ENCODE measurements at regions not wholly inside any gene's neighbourhood (a gene's known extent, or its start where the extent isn't known, plus 50 kb on each side); places are given as distances from the start of the nearest gene placed in this dataset.
A peak's percentile ranks its signal among the peaks of the same experiment; 100 is the strongest.
"Not testable (repeated sequence)": the region's sequence is repeated elsewhere in the genome, so short reads cannot be mapped to it uniquely, and the experiment has no call there.

DNA sequence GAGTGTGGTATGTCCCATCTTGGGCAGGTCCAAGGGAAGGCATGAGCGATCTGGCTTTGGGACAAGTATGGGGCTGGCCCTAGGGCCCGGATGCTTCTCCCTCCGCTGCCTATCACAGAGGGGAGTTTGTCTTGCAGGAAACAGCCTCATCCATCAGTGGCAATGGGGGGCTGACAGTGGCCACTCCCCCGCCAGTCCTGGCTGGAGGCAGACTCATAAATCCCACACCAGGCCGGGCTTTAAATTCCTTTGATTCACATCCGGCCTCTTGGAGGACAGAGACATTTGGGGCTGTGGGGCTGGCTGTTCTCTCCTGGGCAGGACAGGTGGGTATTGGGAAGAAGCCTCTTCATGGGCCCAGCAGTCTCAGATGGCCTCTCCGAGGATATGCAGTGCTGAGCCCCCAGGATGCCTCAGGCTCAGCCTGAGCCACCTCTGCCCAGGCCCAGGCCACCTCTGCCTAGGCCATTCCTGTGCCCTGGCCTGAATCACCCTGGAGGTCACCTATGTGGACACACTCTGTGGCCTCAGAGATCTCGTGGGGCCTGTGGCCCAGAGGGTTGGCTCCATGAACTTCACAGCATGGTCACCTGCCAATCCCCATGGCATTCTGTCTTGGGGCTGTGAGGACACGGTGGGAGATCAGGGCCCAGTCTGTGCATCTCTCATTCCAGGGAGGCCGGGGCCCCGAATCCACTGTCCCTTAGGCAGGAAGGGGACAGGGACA lies 84.2 kb upstream of the GOLGA6L4 start:
- DNase-seq (ENCODE audit: low read depth in 4 of 4, low spot score in 3 of 4) = peak in 2 of 4 donors; percentile 42 to 61

DNA sequence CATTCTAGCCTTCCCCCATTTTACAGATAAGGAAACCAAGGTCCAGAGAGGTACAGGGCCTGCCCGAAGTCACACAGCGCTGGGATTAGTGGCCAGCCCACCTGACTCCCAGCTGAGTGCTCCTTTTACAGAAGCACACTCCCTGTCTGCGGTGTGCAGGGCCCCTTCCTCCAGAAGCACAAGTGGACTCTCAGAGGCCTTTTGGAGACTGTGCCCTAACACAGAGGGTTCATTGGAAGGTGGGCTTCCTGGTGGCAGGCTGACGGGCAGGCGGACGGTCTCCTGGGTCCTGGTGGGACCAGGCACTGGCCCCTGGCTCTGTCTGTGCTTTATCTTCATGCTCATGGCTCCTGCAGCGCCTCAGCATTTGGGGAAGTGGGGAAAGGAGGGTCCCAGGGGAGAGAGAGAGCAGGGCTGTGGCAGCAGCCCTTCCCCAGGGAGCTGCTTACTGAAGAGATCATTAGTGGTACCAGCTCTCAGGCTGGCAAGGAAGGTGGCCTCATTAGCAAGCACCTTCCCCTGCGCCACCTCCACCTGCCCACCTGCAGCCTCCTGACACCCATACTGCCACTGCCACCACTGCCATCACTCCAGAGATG lies 83.1 kb upstream of the GOLGA6L4 start:
- not testable (repeated sequence) for DNase-seq (ENCODE audit: low read depth in 4 of 4, low spot score in 3 of 4)

DNA sequence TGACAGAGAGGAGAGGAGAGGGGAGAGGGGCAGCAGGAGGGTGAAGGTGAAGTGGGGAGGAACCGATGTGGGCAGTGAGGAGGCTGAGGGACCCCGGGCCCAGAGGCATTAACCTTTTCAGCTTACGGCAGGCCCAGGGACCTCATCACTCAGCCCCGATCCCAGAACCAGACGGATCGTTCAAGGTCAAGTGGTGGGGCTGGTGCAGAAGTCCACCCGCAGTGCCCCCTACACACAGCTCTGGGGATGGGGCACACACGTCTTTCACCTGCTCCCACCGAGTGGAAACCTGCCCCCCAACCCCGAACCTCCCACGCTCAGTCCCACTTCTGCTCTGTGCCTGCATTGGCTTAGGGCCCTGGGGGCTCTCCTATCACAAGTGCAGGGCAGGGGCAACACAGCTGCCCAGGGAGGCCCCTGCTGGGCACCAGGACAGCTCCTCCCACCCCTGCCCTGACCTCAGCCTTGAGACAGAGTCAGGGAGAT lies 81.9 kb upstream of the GOLGA6L4 start:
- DNase-seq (ENCODE audit: low read depth in 4 of 4, low spot score in 3 of 4) = not testable (repeated sequence)

DNA sequence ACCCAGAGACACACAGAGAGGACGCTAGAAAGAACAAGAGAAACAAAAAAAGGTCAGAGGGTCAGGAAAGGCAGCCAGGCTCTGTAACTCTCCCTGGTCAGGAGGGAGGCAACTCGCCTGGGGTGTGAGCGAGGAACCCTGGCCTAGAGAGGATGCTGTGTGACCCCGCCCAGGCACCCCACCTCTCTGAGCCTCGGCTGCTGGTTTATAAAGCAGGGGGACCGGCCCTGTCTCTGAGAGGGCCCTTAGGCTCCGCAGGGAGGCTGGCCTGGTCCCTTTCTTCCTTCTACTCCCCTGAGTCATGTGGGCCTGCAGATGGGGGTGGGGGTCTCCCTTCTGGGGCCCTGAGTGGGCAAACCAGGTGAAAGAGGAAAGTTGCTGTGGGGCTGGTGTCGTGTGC lies 81.3 kb upstream of the GOLGA6L4 start:
- not testable (repeated sequence) for DNase-seq (ENCODE audit: low read depth in 4 of 4, low spot score in 3 of 4)

DNA sequence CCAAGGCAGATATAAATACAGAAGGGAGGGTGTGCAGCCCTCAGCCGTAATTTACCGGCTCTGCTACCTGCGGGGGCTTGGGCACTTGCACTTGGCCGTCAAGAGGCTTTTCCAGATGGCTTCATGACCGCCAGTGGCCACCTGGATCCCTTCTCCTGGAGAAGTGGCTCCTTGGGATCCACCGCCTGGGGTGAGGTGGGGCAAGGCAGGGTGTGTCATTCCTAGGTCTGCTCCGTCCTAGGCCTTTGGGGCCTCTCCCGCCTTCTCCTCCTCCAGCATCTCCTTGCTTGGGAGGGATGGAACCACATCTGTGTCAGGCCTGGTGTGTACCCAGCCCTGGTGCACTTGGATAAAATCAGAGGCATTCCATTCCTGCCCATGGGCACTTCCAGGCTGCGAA lies 80.8 kb upstream of the GOLGA6L4 start:
- DNase-seq (ENCODE audit: low read depth in 4 of 4, low spot score in 3 of 4) = not testable (repeated sequence)

DNA sequence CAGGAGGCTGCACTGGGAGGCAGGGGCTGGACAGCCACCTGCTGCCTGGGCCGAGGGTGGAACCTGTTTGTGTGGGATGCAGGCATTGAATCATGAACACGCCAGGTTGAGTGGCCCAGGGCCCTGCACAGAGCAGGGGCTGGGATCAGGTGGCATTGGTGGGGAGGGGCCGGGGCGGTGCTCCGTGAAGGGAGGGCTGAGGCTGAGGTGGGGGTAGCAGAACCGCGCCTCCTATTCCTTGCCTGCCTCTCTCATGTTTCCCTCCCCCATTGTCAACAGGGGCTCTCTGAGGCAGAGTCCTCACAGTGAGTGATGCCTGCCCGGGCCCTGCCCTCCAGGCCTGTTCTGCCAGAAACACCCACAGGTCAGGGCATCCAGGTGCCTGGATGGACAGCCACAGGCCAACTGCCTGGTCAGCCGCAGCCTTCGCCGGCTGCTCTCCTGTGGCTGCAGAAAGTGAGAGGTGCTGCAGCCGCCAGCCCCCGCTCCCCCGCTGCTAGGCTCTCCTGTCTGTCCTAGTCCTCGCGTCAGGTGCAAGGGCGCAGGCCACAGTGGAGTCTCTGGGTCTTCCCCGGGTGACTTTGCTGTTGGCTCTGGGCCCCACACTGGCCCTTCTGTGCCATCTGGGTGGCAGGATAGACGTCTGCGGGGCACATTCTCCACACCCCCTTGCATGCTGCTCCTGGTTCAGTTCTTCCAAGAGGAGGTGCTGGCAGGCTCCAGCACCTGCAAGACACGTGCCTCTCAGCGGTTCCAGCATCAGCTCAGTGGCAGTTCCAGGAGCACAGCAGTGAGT lies 79.6 kb upstream of the GOLGA6L4 start:
- DNase-seq (ENCODE audit: low read depth in 4 of 4, low spot score in 3 of 4) = not testable (repeated sequence)

DNA sequence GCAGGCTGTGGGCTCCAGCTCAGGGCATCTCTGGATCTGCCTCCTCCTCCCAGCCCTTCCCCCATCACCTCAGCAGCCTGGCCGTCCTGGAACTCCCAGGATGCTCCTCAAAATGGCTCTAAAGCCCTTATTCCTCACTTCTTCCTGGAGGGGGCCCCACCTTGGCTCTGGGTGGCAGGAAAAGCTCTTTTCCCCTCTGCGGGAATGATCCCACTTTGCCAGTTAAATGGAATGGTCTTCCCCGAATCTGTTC lies 79.1 kb upstream of the GOLGA6L4 start:
- not testable (repeated sequence) for DNase-seq (ENCODE audit: low read depth in 4 of 4, low spot score in 3 of 4)

DNA sequence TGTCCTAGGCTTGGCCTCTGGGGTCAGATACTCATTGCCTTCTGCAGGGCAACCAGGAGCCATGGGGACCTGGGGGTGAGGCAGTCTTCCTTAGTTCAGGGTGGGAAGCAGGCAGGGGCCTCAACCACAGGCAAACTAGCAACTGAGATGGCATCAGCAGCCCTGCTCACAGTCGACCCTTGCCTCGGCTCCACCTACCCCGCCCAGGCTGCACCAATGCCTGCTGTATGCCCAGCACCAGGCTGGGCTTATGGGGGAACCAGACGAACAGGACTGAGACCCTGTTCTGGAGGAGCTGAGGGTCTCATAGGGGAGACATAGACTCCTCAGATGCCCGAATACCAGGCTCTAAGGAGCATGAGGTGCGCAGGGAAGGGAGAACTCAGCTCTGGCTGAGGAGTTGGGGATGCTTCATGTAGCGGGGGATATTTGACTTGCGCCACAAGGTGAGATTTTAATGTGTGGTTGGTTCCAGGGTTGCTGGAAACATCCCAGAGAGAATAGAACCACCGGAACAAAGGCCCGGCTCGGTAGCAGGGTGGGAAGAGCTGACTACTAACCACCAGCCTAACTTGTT lies 78.4 kb upstream of the GOLGA6L4 start:
- DNase-seq (ENCODE audit: low read depth in 4 of 4, low spot score in 3 of 4) = not testable (repeated sequence)

DNA sequence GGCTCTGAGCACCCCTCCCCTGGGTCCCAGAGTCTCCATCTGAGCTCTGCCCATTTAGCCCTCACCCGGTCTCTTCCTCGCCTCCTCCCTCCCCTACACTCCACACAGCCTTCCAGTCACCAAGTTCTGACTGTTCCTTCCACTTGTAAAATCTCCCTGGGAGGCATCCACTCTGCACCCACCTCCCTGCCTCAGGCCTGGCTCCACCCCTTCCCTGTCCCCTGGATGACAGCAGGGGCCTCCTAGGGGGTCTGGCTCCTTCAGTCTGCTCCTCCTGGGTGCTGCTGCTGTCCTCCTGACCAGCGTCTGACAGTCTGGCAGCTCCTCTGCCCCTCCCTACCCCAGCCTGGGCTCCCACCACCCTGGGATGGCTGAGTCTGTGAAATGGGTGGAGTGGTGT lies 77.7 kb upstream of the GOLGA6L4 start:
- not testable (repeated sequence) for DNase-seq (ENCODE audit: low read depth in 4 of 4, low spot score in 3 of 4)

DNA sequence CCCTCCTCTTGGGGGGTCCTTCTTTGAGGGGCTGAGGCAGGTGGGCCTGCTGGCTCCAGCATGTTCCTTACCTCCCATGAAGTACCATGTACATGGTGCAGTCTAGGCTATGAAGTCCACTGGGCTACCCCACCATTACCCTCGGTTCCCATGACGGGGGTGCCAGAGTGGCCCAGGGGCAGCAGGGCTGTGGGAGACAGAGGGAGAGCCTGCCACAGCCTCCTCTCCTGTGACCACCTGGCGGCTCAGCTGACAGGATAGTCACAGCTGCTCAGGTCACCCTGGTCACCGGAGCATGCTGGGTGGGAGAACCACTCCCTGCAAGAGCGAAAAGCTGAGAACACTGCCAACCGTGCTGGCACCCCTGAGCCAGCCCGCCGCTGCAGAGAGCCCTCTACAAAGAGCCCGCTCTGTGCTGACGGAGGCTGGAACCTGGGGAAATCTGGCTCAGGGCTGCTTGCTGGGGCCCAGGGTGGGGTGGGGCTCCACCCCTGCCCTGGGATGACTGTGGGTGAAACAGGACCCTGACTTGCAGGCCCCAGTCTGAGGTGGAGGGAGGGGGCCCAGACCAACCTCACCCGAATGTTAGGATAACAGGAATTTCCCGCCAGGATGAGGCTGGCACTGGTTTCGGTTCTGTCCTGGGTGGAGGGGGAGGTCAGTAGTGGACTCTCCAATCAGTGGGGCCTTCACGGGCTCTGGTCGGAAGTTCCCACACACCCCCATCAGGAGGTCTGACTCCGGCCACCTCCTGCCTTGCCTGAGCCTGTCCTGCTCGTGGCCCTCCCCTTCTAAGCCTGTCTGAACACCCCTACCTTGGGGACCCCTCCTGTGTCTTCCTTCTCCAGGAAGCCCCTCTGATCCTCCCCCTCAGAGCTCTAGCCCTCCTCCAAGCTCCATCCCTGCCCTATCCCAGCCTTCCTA lies 76.0 kb upstream of the GOLGA6L4 start:
- DNase-seq (ENCODE audit: low read depth in 4 of 4, low spot score in 3 of 4) = not testable (repeated sequence)

DNA sequence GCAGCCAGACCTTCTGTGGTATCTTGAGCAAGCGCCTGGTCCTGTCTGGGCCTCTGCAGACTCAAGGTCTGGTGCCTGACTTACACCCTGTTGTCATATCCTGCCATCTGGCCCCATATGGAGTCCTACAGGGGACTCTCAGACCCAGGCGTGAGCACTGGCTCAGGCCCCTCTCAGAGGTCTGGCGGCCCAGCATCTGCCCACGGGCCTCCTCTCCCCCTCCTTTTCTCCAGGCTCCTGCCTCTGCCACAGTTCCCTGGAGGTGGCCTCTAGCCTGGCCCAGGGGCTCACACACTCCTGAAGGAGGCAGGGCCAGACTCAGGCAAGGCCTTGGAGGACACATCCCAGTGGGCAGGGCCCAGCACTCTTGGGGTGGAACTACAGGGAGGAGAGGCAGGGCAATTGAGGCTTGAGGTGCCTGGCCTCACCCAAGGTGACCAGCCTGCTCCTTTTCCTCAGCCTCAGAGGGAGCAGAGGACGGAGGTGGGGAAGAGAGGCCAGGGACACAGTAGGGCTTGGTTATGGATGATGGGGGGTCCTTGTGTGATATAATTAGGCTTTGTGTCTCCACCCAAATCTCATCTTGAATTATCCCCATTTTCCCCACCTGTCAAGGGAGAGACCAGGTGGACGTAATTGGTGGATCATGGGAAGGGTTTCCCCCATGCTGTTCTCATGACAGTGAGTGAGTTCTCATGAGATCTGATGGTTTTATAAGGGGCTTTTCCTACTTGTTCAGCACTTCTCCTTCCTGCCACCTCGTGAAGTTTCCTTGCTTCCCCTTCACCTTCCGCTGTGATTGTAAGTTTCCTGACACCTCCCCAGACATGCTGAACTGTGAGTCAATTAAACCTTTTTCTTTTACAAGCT lies 70.9 kb upstream of the GOLGA6L4 start:
- not testable (repeated sequence) for DNase-seq (ENCODE audit: low read depth in 4 of 4, low spot score in 3 of 4)

DNA sequence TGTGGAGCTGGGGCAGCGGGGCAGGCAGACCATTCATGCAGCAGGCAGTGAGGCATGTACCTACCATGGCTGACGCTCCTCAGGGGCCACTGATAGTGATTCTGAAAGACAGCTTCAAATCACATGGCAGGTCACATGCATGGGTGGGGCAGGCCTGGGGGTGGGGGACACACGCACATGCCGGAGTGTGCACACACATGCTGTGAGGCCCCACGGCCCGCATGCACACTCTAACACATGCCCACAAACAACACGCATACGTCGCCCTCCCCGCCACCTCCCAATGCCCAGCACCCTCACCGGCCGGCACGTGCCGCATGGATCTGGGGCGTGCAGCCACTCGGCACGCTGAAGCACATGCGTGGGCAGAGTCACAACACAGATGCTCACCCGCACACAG lies 65.5 kb upstream of the GOLGA6L4 start:
- not testable (repeated sequence) for DNase-seq (ENCODE audit: low read depth in 4 of 4, low spot score in 3 of 4)

DNA sequence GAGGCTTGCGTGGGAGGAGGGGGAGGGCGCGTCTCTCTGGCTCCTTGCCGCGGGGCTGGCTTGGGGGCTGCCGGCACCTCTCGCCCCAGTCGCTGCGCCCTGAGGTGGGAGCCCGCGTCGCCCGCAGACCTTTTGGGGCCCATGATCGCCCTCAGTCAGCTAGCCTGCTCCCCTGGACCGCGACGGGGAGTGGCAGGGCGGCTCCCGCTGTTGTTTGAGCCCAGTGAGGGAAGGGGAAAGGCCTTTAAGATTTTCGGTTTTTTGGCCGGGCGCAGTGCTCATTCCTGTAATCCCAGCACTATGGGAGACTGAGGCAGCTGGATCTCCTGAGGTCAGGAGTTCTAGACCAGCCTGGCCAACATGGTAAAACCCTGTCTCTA lies 62.4 kb upstream of the GOLGA6L4 start:
- DNase-seq (ENCODE audit: low read depth in 4 of 4, low spot score in 3 of 4) = not testable (repeated sequence)

All from left renal pelvis (tissue), 4 donors.